ENCODE measurements at regions not wholly inside any gene's neighbourhood (a gene's known extent, or its start where the extent isn't known, plus 50 kb on each side); places are given as distances from the start of the nearest gene placed in this dataset.

DNA sequence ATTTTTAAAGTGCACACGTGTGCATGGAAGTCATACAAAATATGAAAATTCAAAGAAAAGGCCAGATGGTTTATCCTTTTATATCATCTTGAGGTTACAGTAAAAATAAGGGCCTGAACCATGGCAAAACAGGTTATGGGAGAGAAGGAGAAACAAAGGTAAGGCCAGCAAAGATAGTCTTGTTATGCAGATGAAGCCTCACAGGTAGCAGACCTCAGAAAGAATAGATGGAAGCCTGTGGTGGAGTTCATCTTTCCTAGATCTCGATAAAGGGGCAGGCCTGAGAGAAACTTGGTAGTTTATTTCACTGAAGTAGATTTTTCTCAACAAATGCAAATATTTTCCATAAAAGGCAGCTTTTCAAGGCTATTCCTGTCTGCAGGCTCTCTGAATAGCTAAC is 693.8 kb downstream of the KHDRBS2 start:
- TF ChIP-seq, protein P1, sequence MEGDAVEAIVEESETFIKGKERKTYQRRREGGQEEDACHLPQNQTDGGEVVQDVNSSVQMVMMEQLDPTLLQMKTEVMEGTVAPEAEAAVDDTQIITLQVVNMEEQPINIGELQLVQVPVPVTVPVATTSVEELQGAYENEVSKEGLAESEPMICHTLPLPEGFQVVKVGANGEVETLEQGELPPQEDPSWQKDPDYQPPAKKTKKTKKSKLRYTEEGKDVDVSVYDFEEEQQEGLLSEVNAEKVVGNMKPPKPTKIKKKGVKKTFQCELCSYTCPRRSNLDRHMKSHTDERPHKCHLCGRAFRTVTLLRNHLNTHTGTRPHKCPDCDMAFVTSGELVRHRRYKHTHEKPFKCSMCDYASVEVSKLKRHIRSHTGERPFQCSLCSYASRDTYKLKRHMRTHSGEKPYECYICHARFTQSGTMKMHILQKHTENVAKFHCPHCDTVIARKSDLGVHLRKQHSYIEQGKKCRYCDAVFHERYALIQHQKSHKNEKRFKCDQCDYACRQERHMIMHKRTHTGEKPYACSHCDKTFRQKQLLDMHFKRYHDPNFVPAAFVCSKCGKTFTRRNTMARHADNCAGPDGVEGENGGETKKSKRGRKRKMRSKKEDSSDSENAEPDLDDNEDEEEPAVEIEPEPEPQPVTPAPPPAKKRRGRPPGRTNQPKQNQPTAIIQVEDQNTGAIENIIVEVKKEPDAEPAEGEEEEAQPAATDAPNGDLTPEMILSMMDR (IDR thresholded peaks at IDR 0.05): no peak
- no peak for TF ChIP-seq POLR2A (IDR thresholded peaks at IDR 0.05)
